Testis (tissue), 2 donors: ENCODE measurements at regions not wholly inside any gene's neighbourhood (a gene's known extent, or its start where the extent isn't known, plus 50 kb on each side); places are given as distances from the start of the nearest gene placed in this dataset.

Experiments used
- CTCF ChIP-seq, 3 experiments: fragments of 450-650 bp in 2 of 3; fragments of 200-600 bp in 1 of 3; sonication (generic) in 1 of 3; IDR thresholded peaks; one replicate each; pipeline ENCODE4 v1.5.1; 2016 to 2019; ENCODE audit warnings: antibody characterized with exemption in 3 of 3, mild to moderate bottlenecking in 2 of 3, moderate library complexity in 1 of 3
- POLR2A ChIP-seq: fragments of 450-650 bp; IDR thresholded peaks from one replicate; pipeline ENCODE4 v1.6.1; 2017; ENCODE audit warnings: antibody characterized with exemption, mild to moderate bottlenecking, moderate library complexity

DNA sequence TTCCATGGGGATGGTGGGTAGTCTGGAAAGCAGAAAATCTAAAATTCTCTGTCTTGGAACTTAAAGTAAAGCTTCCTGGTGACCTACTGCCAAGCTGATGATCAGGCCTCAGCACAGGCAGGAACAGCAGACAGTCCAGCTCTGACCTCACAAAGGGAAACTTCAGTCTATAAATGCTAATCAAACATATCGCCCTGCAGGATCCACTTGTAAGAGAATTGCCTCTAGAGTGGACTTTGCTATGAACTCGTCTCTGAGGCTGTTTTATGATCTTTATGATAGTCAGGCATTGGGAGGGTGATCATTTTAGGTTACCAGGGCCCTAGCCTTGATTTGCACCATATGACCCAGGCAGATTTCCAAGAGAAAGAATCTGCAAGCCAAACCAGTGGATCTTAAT lies 67.6 kb upstream of the SELENOP start:
- TF ChIP-seq CTCF (IDR thresholded peaks at IDR 0.05) (no peak), POLR2A (no peak)
